Fibroblast of lung (primary cell): ENCODE measurements at regions not wholly inside any gene's neighbourhood (a gene's known extent, or its start where the extent isn't known, plus 50 kb on each side); places are given as distances from the start of the nearest gene placed in this dataset.

Source experiments
- DNase-seq, 2 donors: peaks; one replicate each; pipeline versions ENCODE4 v3.0.0 to v3.0.0-alpha.2; 2010; ENCODE audit warnings: low read depth in 2 of 2
- H2AFZ ChIP-seq: 2 replicates; pipeline ENCODE4 v1.5.1; 2012; ENCODE audit warnings: low read length, control low read depth, inconsistent platforms
- H3K27ac ChIP-seq: 2 replicates; pipeline ENCODE4 v1.5.1; 2011; ENCODE audit warnings: low read length, control low read depth; ENCODE audit not compliant: insufficient read depth
- H3K27me3 ChIP-seq: 2 replicates; pipeline ENCODE4 v1.5.1; 2011; ENCODE audit warnings: mild to moderate bottlenecking, low read length; ENCODE audit not compliant: control insufficient read depth, insufficient read depth
- H3K36me3 ChIP-seq: 2 replicates; pipeline ENCODE4 v1.5.1; 2011; ENCODE audit warnings: low read length; ENCODE audit not compliant: control insufficient read depth, insufficient read depth
- H3K4me1 ChIP-seq: 2 replicates; pipeline ENCODE4 v1.5.1; 2011; ENCODE audit warnings: low read length; ENCODE audit not compliant: control insufficient read depth, insufficient read depth; ENCODE audit errors: extremely low read depth
- H3K4me2 ChIP-seq: 2 replicates; pipeline ENCODE4 v1.5.1; 2011; ENCODE audit warnings: low read length, control low read depth; ENCODE audit not compliant: insufficient read depth; ENCODE audit errors: extremely low read depth
- H3K4me3 ChIP-seq, 4 experiments: fragments of 200-600 bp in 1 of 4; sonication (generic) in 1 of 4; replicated peaks in 1 of 4; 2 replicates each; pipeline ENCODE4 v1.5.1; 2011 to 2016; ENCODE audit warnings: low read length in 4 of 4, low read depth in 3 of 4, mild to moderate bottlenecking in 3 of 4, control low read depth in 2 of 4, inconsistent platforms in 1 of 4, mixed read lengths in 1 of 4; ENCODE audit not compliant: insufficient read depth in 1 of 4; ENCODE audit errors: control extremely low read depth in 1 of 4
- H3K79me2 ChIP-seq: 2 replicates; pipeline ENCODE4 v1.5.1; 2012; ENCODE audit warnings: mild to moderate bottlenecking, low read length, inconsistent platforms; ENCODE audit not compliant: control insufficient read depth, insufficient read depth
- H3K9ac ChIP-seq: 2 replicates; pipeline ENCODE4 v1.5.1; 2011; ENCODE audit warnings: mild to moderate bottlenecking, low read length, control low read depth; ENCODE audit not compliant: insufficient read depth
- H3K9me3 ChIP-seq: 2 replicates; pipeline ENCODE4 v1.5.1; 2012; ENCODE audit warnings: low read depth, low read length; ENCODE audit not compliant: control insufficient read depth, insufficient read depth
- H4K20me1 ChIP-seq: 2 replicates; pipeline ENCODE4 v1.5.1; 2011; ENCODE audit warnings: low read length; ENCODE audit not compliant: control insufficient read depth, insufficient read depth; ENCODE audit errors: extremely low read depth
- CTCF ChIP-seq, 2 donors: IDR thresholded peaks in 1 of 2; conservative IDR thresholded peaks in 1 of 2; 1 replicate in 1 of 2; 2 replicates in 1 of 2; pipeline ENCODE4 v1.5.1; 2011 to 2012; ENCODE audit warnings: low read length in 2 of 2, control low read depth in 1 of 2, inconsistent platforms in 1 of 2, low read depth in 1 of 2, mild to moderate bottlenecking in 1 of 2
- EZH2 ChIP-seq: IDR thresholded peaks from 2 replicates; pipeline ENCODE4 v1.5.1; 2012; ENCODE audit warnings: low read length, control low read depth, mild to moderate bottlenecking; ENCODE audit errors: missing control alignments

- H3K9me3 ChIP-seq: no peaks in the 10 kb centered on the region
- no peak overlapping the region for H3K27ac ChIP-seq
- H3K27me3 ChIP-seq: no peaks in the 10 kb centered on the region
- TF ChIP-seq CTCF (conservative IDR thresholded peaks at IDR 0.05 in 1 of 2, IDR thresholded peaks at IDR 0.05 in 1 of 2; ENCODE audit: low read depth in 1 of 2, low read length in 2 of 2) (no peak), EZH2 (no peak)
- no peak overlapping the region for H3K9ac ChIP-seq
- no peak for DNase-seq
- no peaks in the 10 kb centered on the region for H4K20me1 ChIP-seq
- H2AFZ ChIP-seq: no peak overlapping the region
- no peak overlapping the region for H3K4me3 ChIP-seq
- no peak overlapping the region for H3K4me2 ChIP-seq
- H3K36me3 ChIP-seq: no peaks in the 10 kb centered on the region
- H3K4me1 ChIP-seq: no peaks in the 10 kb centered on the region
- H3K79me2 ChIP-seq: no peaks in the 10 kb centered on the region
Measured at GRCh38 chr2:7577769-7578168, 660.6 kb downstream of the RNF144A start.

GRCh38 chr2:7584017-7584416 lies 666.8 kb downstream of the RNF144A start:
- Histone ChIP-seq H4K20me1 (no peaks in the 10 kb centered on the region), H3K9me3 (no peaks in the 10 kb centered on the region), H2AFZ (no peak overlapping the region), H3K9ac (no peak overlapping the region), H3K27ac (no peak overlapping the region), H3K79me2 (no peaks in the 10 kb centered on the region), H3K4me3 (no peak overlapping the region), H3K4me2 (no peak overlapping the region), H3K27me3 (no peaks in the 10 kb centered on the region), H3K36me3 (no peaks in the 10 kb centered on the region), H3K4me1 (no peaks in the 10 kb centered on the region)
- TF ChIP-seq EZH2 (no peak), CTCF (conservative IDR thresholded peaks at IDR 0.05 in 1 of 2, IDR thresholded peaks at IDR 0.05 in 1 of 2; ENCODE audit: low read depth in 1 of 2, low read length in 2 of 2) (no peak)
- no peak for DNase-seq

- H3K9me3 ChIP-seq: no peaks in the 10 kb centered on the region
- H3K4me2 ChIP-seq: no peak overlapping the region
- H3K36me3 ChIP-seq: no peaks in the 10 kb centered on the region
- no peak overlapping the region for H2AFZ ChIP-seq
- no peak overlapping the region for H3K9ac ChIP-seq
- TF ChIP-seq EZH2 (no peak), CTCF (conservative IDR thresholded peaks at IDR 0.05 in 1 of 2, IDR thresholded peaks at IDR 0.05 in 1 of 2; ENCODE audit: low read depth in 1 of 2, low read length in 2 of 2) (no peak)
- H3K79me2 ChIP-seq: no peaks in the 10 kb centered on the region
- no peak overlapping the region for H3K27ac ChIP-seq
- no peaks in the 10 kb centered on the region for H3K27me3 ChIP-seq
- H4K20me1 ChIP-seq: no peaks in the 10 kb centered on the region
- DNase-seq: no peak
- no peak overlapping the region for H3K4me3 ChIP-seq
- no peaks in the 10 kb centered on the region for H3K4me1 ChIP-seq
Measured at GRCh38 chr2:7586898-7587297, 669.7 kb downstream of the RNF144A start.
